HUES64 (cell line): ENCODE measurements at regions not wholly inside any gene's neighbourhood (a gene's known extent, or its start where the extent isn't known, plus 50 kb on each side); places are given as distances from the start of the nearest gene placed in this dataset.
"Not testable (repeated sequence)": the region's sequence is repeated elsewhere in the genome, so short reads cannot be mapped to it uniquely, and the experiment has no call there.

ENCODE experiments used
- H3K27ac ChIP-seq: 2 replicates; pipeline ENCODE4 v1.7.0; 2013; ENCODE audit warnings: low read depth, low read length, inconsistent platforms
- H3K27me3 ChIP-seq: 2 replicates; pipeline ENCODE4 v1.6.1; 2013; ENCODE audit warnings: mild to moderate bottlenecking, low read length; ENCODE audit not compliant: insufficient read depth
- H3K36me3 ChIP-seq: 2 replicates; pipeline ENCODE4 v1.6.1; 2013; ENCODE audit warnings: mild to moderate bottlenecking, low read length; ENCODE audit not compliant: insufficient read depth
- H3K4me1 ChIP-seq: 2 replicates; pipeline ENCODE4 v1.6.1; 2013; ENCODE audit warnings: mild to moderate bottlenecking, low read length, moderate library complexity; ENCODE audit not compliant: insufficient read depth
- H3K4me3 ChIP-seq: 2 replicates; pipeline ENCODE4 v1.5.1; 2013; ENCODE audit warnings: mild to moderate bottlenecking, low read length, moderate library complexity
- H3K9ac ChIP-seq: 2 replicates; pipeline ENCODE4 v1.6.1; 2013; ENCODE audit warnings: mild to moderate bottlenecking, low read depth, low read length
- H3K9me3 ChIP-seq: 2 replicates; pipeline ENCODE4 v1.6.1; 2013; ENCODE audit warnings: low read depth, low read length; ENCODE audit not compliant: insufficient read depth
- WGBS: fragments of 150-250, 120-280 bp; methylation state at CpG from one replicate; pipeline ENCODE4 v1.1.7; 2013; ENCODE audit warnings: missing lambda C conversion rate; 5-methylcytosine and 5-hydroxymethylcytosine counted together

- H3K27me3 ChIP-seq = no peaks in the 10 kb centered on the region
- no peak overlapping the region for H3K9ac ChIP-seq
- peaks cover 3% of the 10 kb centered on the region; the same call in 1 of the 2 replicates for H3K9me3 ChIP-seq
- H3K4me1 ChIP-seq = no peaks in the 10 kb centered on the region
- H3K4me3 ChIP-seq = no peak overlapping the region
- H3K36me3 ChIP-seq = no peaks in the 10 kb centered on the region
- H3K27ac ChIP-seq = no peak overlapping the region
- 100% methylated on average over 1 of the region's 1 CpG for WGBS
Observed at GRCh38 chr2:163906410-163906809, 170.6 kb upstream of the FIGN start.

- H3K4me1 ChIP-seq = no peaks in the 10 kb centered on the region
Observed at GRCh38 chr2:163897799-163898198, 162.0 kb upstream of the FIGN start.

GRCh38 chr2:163893444-163893843, 157.6 kb upstream of the FIGN start:
- H3K27me3 ChIP-seq, H3K4me3 ChIP-seq, H3K9ac ChIP-seq, H3K27ac ChIP-seq, H3K4me1 ChIP-seq, H3K9me3 ChIP-seq, H3K36me3 ChIP-seq: not testable (repeated sequence)
- 70% methylated on average over 1 of the region's 1 CpG for WGBS

More at GRCh38 chr2:163897799-163898198, 162.0 kb upstream of the FIGN start:
- Histone ChIP-seq H3K36me3 (no peaks in the 10 kb centered on the region), H3K27me3 (no peaks in the 10 kb centered on the region), H3K9me3 (peaks cover 10% of the 10 kb centered on the region), H3K9ac (no peak overlapping the region), H3K4me3 (no peak overlapping the region), H3K27ac (no peak overlapping the region)
- WGBS = 94% methylated on average over 2 of the region's 2 CpGs

GRCh38 chr2:163888591-163888990, 152.8 kb upstream of the FIGN start:
- Histone ChIP-seq H3K27me3 (no peaks in the 10 kb centered on the region), H3K27ac (no peak overlapping the region), H3K4me3 (no peak overlapping the region), H3K36me3 (no peaks in the 10 kb centered on the region), H3K9ac (no peak overlapping the region), H3K4me1 (no peaks in the 10 kb centered on the region), H3K9me3 (0 out of 2 replicates have a peak, but pooled peaks cover 9% of the 10 kb centered on the region)
- 100% methylated on average over 2 of the region's 4 CpGs for WGBS

GRCh38 chr2:163887182-163887581, 151.4 kb upstream of the FIGN start:
- Histone ChIP-seq H3K9me3 (0 out of 2 replicates have a peak, but pooled peaks cover 5% of the 10 kb centered on the region), H3K9ac (no peak overlapping the region), H3K36me3 (no peaks in the 10 kb centered on the region), H3K27ac (no peak overlapping the region), H3K4me3 (no peak overlapping the region), H3K4me1 (no peaks in the 10 kb centered on the region), H3K27me3 (no peaks in the 10 kb centered on the region)

GRCh38 chr2:163884416-163884815, 148.6 kb upstream of the FIGN start:
- WGBS = 95% methylated on average over 10 of the region's 10 CpGs
- H3K9me3 ChIP-seq = no peaks in the 10 kb centered on the region
- no peaks in the 10 kb centered on the region for H3K36me3 ChIP-seq
- no peak overlapping the region for H3K4me3 ChIP-seq
- H3K27ac ChIP-seq = no peak overlapping the region
- no peak overlapping the region for H3K9ac ChIP-seq
- H3K27me3 ChIP-seq = no peaks in the 10 kb centered on the region
- H3K4me1 ChIP-seq = no peaks in the 10 kb centered on the region

GRCh38 chr2:163878718-163879117, 142.9 kb upstream of the FIGN start:
- H3K27ac ChIP-seq = no peak overlapping the region
- no peaks in the 10 kb centered on the region for H3K36me3 ChIP-seq
- no peaks in the 10 kb centered on the region for H3K9me3 ChIP-seq
- H3K4me1 ChIP-seq = peaks cover 5% of the 10 kb centered on the region; the same call in 1 of the 2 replicates
- H3K27me3 ChIP-seq = no peaks in the 10 kb centered on the region
- H3K9ac ChIP-seq = no peak overlapping the region
- WGBS = 35% methylated on average over 4 of the region's 4 CpGs
- H3K4me3 ChIP-seq = no peak overlapping the region

- Histone ChIP-seq H3K9ac (no peak overlapping the region), H3K4me3 (no peak overlapping the region), H3K27ac (no peak overlapping the region), H3K4me1 (peaks cover 5% of the 10 kb centered on the region; the same call in 1 of the 2 replicates), H3K36me3 (no peaks in the 10 kb centered on the region), H3K9me3 (no peaks in the 10 kb centered on the region), H3K27me3 (no peaks in the 10 kb centered on the region)
- WGBS = 98% methylated on average over 3 of the region's 3 CpGs
Observed at GRCh38 chr2:163877316-163877715, 141.5 kb upstream of the FIGN start.

GRCh38 chr2:163863073-163863472, 127.3 kb upstream of the FIGN start:
- no peak overlapping the region for H3K4me3 ChIP-seq
- H3K27me3 ChIP-seq = no peaks in the 10 kb centered on the region
- no CpG with 5 or more reads among the region's 3 CpGs for WGBS
- H3K9ac ChIP-seq = no peak overlapping the region
- no peaks in the 10 kb centered on the region for H3K4me1 ChIP-seq
- no peak overlapping the region for H3K27ac ChIP-seq
- no peaks in the 10 kb centered on the region for H3K9me3 ChIP-seq
- no peaks in the 10 kb centered on the region for H3K36me3 ChIP-seq

GRCh38 chr2:163859951-163860350, 124.1 kb upstream of the FIGN start:
- H3K9ac ChIP-seq = no peak overlapping the region
- no peaks in the 10 kb centered on the region for H3K27me3 ChIP-seq
- no peak overlapping the region for H3K4me3 ChIP-seq
- H3K36me3 ChIP-seq = no peaks in the 10 kb centered on the region
- no peaks in the 10 kb centered on the region for H3K9me3 ChIP-seq
- H3K27ac ChIP-seq = no peak overlapping the region
- H3K4me1 ChIP-seq = no peaks in the 10 kb centered on the region

GRCh38 chr2:163856941-163857340, 121.1 kb upstream of the FIGN start:
- Histone ChIP-seq H3K9me3 (no peaks in the 10 kb centered on the region), H3K9ac (no peak overlapping the region), H3K27me3 (no peaks in the 10 kb centered on the region), H3K4me1 (no peaks in the 10 kb centered on the region), H3K4me3 (no peak overlapping the region), H3K27ac (no peak overlapping the region), H3K36me3 (no peaks in the 10 kb centered on the region)
- WGBS = 91% methylated on average over 2 of the region's 2 CpGs

GRCh38 chr2:163852616-163853015, 116.8 kb upstream of the FIGN start:
- H3K4me1 ChIP-seq = no peaks in the 10 kb centered on the region
- H3K9ac ChIP-seq = no peak overlapping the region
- H3K4me3 ChIP-seq = no peak overlapping the region
- no peaks in the 10 kb centered on the region for H3K36me3 ChIP-seq
- H3K27me3 ChIP-seq = no peaks in the 10 kb centered on the region
- no peaks in the 10 kb centered on the region for H3K9me3 ChIP-seq
- WGBS = 79% methylated on average over 3 of the region's 3 CpGs
- H3K27ac ChIP-seq = no peak overlapping the region
